Natural killer cell (primary cell): ENCODE measurements at regions not wholly inside any gene's neighbourhood (a gene's known extent, or its start where the extent isn't known, plus 50 kb on each side); places are given as distances from the start of the nearest gene placed in this dataset.
A peak's percentile ranks its signal among the peaks of the same experiment; 100 is the strongest.
"Not testable (repeated sequence)": the region's sequence is repeated elsewhere in the genome, so short reads cannot be mapped to it uniquely, and the experiment has no call there.

Experiments
- ATAC-seq, 3 donors: fragments of 150-1000 bp in 2 of 3; fragments of 200-7000 bp in 1 of 3; cut with Tn5 transposase; 1 replicate in 1 of 3; 2 replicates in 2 of 3; pipeline ENCODE4 v1.10.0; 2021; ENCODE audit warnings: mild to moderate bottlenecking in 2 of 3, moderate library complexity in 2 of 3
- DNase-seq, 2 donors: peaks; one replicate each; pipeline versions ENCODE4 v3.0.0 to v3.0.0-alpha.2; 2013 to 2021; ENCODE audit warnings: mixed read lengths in 1 of 2
- H3K27ac ChIP-seq: one replicate; pipeline ENCODE4 v1.5.1; 2013; ENCODE audit warnings: mild to moderate bottlenecking, low read length
- H3K27me3 ChIP-seq: one replicate; pipeline ENCODE4 v1.6.1; 2013; ENCODE audit warnings: low read length; ENCODE audit not compliant: control insufficient read depth, insufficient read depth
- H3K36me3 ChIP-seq: one replicate; pipeline ENCODE4 v1.6.1; 2013; ENCODE audit warnings: low read length; ENCODE audit not compliant: control insufficient read depth, insufficient read depth
- H3K4me1 ChIP-seq: one replicate; pipeline ENCODE4 v1.6.1; 2013; ENCODE audit warnings: low read length; ENCODE audit not compliant: control insufficient read depth, insufficient read depth
- H3K4me3 ChIP-seq: one replicate; pipeline ENCODE4 v1.5.1; 2013; ENCODE audit warnings: low read length
- H3K9me3 ChIP-seq: one replicate; pipeline ENCODE4 v1.6.1; 2013; ENCODE audit warnings: low read length; ENCODE audit not compliant: control insufficient read depth, insufficient read depth
- H3K27ac Mint-ChIP-seq, 2 donors: one replicate each; pipeline ENCODE4 v1.8.0; 2022; ENCODE audit warnings: mild to moderate bottlenecking in 2 of 2, mixed read lengths in 2 of 2, moderate library complexity in 1 of 2
- H3K27me3 Mint-ChIP-seq, 2 donors: one replicate each; pipeline ENCODE4 v1.8.0; 2022; ENCODE audit warnings: low read depth in 2 of 2, mixed read lengths in 2 of 2
- H3K36me3 Mint-ChIP-seq: one replicate; pipeline ENCODE4 v1.8.0; 2022; ENCODE audit warnings: mixed read lengths
- H3K4me1 Mint-ChIP-seq, 2 donors: one replicate each; pipeline ENCODE4 v1.8.0; 2022; ENCODE audit warnings: mixed read lengths in 2 of 2
- H3K4me3 Mint-ChIP-seq: one replicate; pipeline ENCODE4 v1.8.0; 2022; ENCODE audit warnings: mild to moderate bottlenecking, moderate library complexity, mixed read lengths
- H3K9me3 Mint-ChIP-seq, 2 donors: one replicate each; pipeline ENCODE4 v1.8.0; 2022; ENCODE audit warnings: mixed read lengths in 2 of 2
- WGBS: methylation state at CpG from one replicate; pipeline ENCODE4 v1.1.7; 2013; ENCODE audit warnings: missing lambda C conversion rate; ENCODE audit not compliant: insufficient coverage; 5-methylcytosine and 5-hydroxymethylcytosine counted together
- intact Hi-C: fragments of 100-400 bp; cut with micrococcal nuclease; formaldehyde crosslinking; loops from one replicate; pipeline ENCODE4 v1.14.2; 2022

DNA sequence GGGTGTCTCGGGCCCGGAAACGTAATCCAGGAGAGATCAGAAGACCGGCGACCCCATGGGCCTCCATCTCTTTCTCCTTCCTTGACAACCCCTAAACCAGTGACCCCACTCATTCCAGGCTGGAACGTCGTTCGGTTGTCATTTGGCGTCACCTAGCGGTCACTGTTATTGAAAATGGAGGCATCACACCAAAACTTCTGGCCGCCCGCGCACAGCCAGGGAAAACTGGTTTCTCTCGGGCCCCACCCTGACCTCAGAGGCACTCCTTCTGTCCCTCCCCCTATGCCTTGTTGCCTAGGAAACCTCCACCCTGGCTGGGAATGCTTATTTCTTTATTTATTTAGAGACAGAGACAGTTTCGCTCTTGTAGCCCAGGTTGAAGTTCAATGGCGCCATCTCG, 2327.3 kb upstream of the TPTE start:
- H3K27ac Mint-ChIP-seq = not testable (repeated sequence)
- peak in 2 of 3 donors; percentile 44 to 60 for ATAC-seq

DNA sequence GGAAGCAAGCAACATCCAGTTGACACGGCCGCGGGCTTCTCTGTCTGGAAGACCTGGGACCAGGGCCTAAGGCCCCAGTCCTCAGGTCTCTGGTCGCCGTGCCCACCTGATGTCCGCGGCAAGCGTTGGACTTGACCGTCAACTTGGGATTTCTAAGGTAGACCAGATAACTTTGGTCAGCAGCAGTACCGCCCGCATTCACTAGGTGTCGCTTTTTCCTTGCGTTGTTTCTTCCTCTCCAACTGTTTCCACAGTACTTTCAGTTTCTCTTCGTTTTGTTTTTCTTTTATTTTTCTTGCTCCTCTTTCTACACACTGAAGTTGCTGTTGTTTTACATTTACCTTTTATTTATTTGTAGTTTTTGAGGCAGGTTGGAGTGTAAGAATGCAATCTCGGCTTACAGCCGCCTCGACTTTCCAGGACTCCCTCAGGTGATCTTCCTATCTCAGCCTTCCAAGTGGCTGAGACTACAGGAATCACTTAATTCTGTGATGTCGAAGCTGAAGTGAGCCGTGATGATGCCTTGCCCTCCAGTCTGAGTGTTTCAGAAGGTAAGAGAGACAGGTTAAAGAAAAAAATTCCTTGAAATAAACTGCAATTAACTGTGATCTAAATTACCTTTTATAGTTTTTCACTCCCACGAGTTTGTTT, 2323.9 kb upstream of the TPTE start:
- DNase-seq, H3K27me3 ChIP-seq, H3K4me1 ChIP-seq, H3K4me3 ChIP-seq, H3K4me3 Mint-ChIP-seq, H3K4me1 Mint-ChIP-seq, H3K9me3 Mint-ChIP-seq, H3K9me3 ChIP-seq, H3K36me3 ChIP-seq, H3K27me3 Mint-ChIP-seq, H3K27ac Mint-ChIP-seq, intact Hi-C loops, H3K27ac ChIP-seq, H3K36me3 Mint-ChIP-seq: not testable (repeated sequence)
- no CpG with 5 or more reads among the region's 20 CpGs for WGBS
- peak; percentile 82 to 86 (median 83) for ATAC-seq

More for the DNA sequence above, 2327.3 kb upstream of the TPTE start:
- H3K36me3 ChIP-seq, H3K36me3 Mint-ChIP-seq, H3K4me1 Mint-ChIP-seq, intact Hi-C loops, H3K27me3 Mint-ChIP-seq, H3K27ac ChIP-seq, H3K4me3 Mint-ChIP-seq, DNase-seq, H3K4me1 ChIP-seq, H3K27me3 ChIP-seq, H3K4me3 ChIP-seq, H3K9me3 ChIP-seq, H3K9me3 Mint-ChIP-seq: not testable (repeated sequence)
- no CpG with 5 or more reads among the region's 17 CpGs for WGBS

DNA sequence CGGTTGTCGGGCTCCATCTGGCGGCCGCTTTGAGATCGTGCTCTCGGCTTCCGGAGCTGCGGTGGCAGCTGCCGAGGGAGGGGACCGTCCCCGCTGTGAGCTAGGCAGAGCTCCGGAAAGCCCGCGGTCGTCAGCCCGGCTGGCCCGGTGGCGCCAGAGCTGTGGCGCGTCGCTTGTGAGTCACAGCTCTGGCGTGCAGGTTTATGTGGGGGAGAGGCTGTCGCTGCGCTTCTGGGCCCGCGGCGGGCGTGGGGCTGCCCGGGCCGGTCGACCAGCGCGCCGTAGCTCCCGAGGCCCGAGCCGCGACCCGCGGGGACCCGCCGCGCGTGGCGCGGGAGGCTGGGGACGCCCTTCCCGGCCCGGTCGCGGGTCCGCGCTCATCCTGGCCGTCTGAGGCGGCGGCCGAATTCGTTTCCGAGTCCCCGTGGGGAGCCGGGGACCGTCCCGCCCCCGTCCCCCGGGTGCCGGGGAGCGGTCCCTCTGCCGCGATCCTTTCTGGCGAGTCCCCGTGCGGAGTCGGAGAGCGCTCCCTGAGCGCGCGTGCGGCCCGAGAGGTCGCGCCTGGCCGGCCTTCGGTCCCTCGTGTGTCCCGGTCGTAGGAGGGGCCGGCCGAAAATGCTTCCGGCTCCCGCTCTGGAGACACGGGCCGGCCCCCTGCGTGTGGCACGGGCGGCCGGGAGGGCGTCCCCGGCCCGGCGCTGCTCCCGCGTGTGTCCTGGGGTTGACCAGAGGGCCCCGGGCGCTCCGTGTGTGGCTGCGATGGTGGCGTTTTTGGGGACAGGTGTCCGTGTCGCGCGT, 2316.1 kb upstream of the TPTE start:
- H3K9me3 Mint-ChIP-seq, H3K36me3 Mint-ChIP-seq, H3K4me1 ChIP-seq, H3K27me3 ChIP-seq, H3K27me3 Mint-ChIP-seq, intact Hi-C loops, H3K27ac Mint-ChIP-seq, H3K4me3 ChIP-seq, DNase-seq, H3K4me3 Mint-ChIP-seq, H3K4me1 Mint-ChIP-seq, H3K27ac ChIP-seq, H3K9me3 ChIP-seq, H3K36me3 ChIP-seq: not testable (repeated sequence)
- no CpG with 5 or more reads among the region's 111 CpGs for WGBS
- peak in 2 of 3 donors; percentile 66 to 98 for ATAC-seq

DNA sequence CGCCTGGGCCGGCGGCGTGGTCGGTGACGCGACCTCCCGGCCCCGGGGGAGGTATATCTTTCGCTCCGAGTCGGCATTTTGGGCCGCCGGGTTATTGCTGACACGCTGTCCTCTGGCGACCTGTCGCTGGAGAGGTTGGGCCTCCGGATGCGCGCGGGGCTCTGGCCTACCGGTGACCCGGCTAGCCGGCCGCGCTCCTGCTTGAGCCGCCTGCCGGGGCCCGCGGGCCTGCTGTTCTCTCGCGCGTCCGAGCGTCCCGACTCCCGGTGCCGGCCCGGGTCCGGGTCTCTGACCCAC, 2315.5 kb upstream of the TPTE start:
- DNase-seq, H3K4me3 Mint-ChIP-seq, H3K4me1 ChIP-seq, H3K27ac ChIP-seq, H3K27me3 ChIP-seq, H3K4me3 ChIP-seq, H3K36me3 ChIP-seq, ATAC-seq, intact Hi-C loops, H3K4me1 Mint-ChIP-seq, H3K27ac Mint-ChIP-seq, H3K9me3 ChIP-seq, H3K36me3 Mint-ChIP-seq, H3K27me3 Mint-ChIP-seq, H3K9me3 Mint-ChIP-seq: not testable (repeated sequence)
- WGBS = no CpG with 5 or more reads among the region's 40 CpGs

DNA sequence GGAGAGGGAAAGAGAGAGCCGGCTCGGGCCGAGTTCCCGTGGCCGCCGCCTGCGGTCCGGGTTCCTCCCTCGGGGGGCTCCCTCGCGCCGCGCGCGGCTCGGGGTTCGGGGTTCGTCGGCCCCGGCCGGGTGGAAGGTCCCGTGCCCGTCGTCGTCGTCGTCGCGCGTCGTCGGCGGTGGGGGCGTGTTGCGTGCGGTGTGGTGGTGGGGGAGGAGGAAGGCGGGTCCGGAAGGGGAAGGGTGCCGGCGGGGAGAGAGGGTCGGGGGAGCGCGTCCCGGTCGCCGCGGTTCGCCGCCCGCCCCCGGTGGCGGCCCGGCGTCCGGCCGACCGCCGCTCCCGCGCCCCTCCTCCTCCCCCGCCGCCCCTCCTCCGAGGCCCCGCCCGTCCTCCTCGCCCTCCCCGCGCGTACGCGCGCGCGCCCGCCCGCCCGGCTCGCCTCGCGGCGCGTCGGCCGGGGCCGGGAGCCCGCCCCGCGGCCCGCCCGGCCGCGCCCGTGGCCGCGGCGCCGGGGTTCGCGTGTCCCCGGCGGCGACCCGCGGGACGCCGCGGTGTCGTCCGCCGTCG, 2308.3 kb upstream of the TPTE start:
- H3K36me3 Mint-ChIP-seq, H3K9me3 Mint-ChIP-seq, H3K4me3 ChIP-seq, H3K4me3 Mint-ChIP-seq, intact Hi-C loops, H3K4me1 ChIP-seq, H3K36me3 ChIP-seq, H3K27ac ChIP-seq, H3K9me3 ChIP-seq, H3K27me3 Mint-ChIP-seq, H3K27ac Mint-ChIP-seq, ATAC-seq, H3K4me1 Mint-ChIP-seq, H3K27me3 ChIP-seq: not testable (repeated sequence)
- peak in 1 of 2 donors; percentile 28 for DNase-seq
- WGBS = 34% methylated on average over 19 of the region's 111 CpGs

DNA sequence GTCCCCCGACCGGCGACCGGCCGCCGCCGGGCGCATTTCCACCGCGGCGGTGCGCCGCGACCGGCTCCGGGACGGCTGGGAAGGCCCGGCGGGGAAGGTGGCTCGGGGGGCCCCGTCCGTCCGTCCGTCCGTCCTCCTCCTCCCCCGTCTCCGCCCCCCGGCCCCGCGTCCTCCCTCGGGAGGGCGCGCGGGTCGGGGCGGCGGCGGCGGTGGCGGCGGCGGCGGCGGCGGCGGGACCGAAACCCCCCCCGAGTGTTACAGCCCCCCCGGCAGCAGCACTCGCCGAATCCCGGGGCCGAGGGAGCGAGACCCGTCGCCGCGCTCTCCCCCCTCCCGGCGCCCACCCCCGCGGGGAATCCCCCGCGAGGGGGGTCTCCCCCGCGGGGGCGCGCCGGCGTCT, 2306.8 kb upstream of the TPTE start:
- DNase-seq = not testable (repeated sequence)

DNA sequence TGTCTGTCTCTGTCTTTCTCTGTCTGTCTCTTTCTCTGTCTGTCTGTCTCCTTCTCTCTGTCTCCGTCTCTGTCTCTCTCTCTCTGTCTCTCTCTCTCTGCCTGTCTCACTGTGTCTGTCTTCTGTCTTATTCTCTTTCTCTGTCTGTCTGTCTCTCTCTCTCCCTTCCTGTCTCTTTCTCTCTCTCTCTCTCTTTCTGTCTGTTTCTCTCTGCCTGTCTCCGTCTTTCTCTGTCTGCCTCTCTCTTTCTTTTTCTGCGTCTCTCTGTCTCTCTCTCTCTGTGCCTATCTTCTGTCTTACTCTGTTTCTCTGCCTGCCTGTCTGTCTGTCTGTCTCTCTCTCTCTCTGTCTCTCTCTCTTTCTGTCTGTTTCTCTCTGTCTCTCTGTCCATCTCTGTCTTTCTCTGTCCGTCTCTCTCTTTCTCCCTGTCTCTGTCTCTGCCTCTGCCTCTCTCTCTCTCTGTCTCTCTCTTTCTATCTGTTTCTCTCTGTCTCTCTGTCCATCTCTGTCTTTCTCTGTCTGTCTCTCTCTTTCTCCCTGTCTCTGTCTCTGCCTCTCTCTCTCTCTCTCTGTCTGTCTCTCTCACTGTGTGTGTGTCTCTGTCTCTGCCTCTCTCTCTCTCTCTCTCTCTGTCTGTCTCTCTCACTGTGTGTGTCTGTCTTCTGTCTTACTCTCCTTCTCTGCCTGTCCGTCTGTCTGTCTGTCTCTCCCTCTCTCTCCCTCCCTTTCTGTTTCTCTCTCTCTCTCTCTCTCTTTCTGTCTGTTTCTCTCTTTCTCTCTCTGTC, 2291.8 kb upstream of the TPTE start:
- not testable (repeated sequence) for H3K9me3 ChIP-seq
- no CpG with 5 or more reads among the region's 5 CpGs for WGBS

More for the DNA sequence above, 2306.8 kb upstream of the TPTE start:
- intact Hi-C loops, H3K27me3 Mint-ChIP-seq, H3K36me3 ChIP-seq, H3K4me3 ChIP-seq, H3K4me1 Mint-ChIP-seq, H3K4me3 Mint-ChIP-seq, H3K27ac Mint-ChIP-seq, H3K9me3 Mint-ChIP-seq, H3K9me3 ChIP-seq, H3K4me1 ChIP-seq, H3K36me3 Mint-ChIP-seq, ATAC-seq, H3K27ac ChIP-seq, H3K27me3 ChIP-seq: not testable (repeated sequence)
- WGBS = no CpG with 5 or more reads among the region's 70 CpGs

More for the DNA sequence above, 2291.8 kb upstream of the TPTE start:
- H3K27ac Mint-ChIP-seq, H3K36me3 ChIP-seq, H3K4me1 Mint-ChIP-seq, H3K4me3 Mint-ChIP-seq, H3K36me3 Mint-ChIP-seq, H3K27ac ChIP-seq, intact Hi-C loops, H3K4me1 ChIP-seq, H3K27me3 ChIP-seq, DNase-seq, H3K27me3 Mint-ChIP-seq, H3K4me3 ChIP-seq: not testable (repeated sequence)
- ATAC-seq = peak in 2 of 3 donors; percentile 26 to 51
- peaks cover 7 to 15% of the 10 kb centered on the region in 2 donors for H3K9me3 Mint-ChIP-seq
